H9 (cell line): ENCODE measurements at regions not wholly inside any gene's neighbourhood (a gene's known extent, or its start where the extent isn't known, plus 50 kb on each side); places are given as distances from the start of the nearest gene placed in this dataset.

ENCODE experiments used
- DNase-seq: peaks from one replicate; pipeline ENCODE4 v3.0.0-alpha.2; 2017
- H2AFZ ChIP-seq: one replicate; pipeline ENCODE4 v1.6.1; 2013; ENCODE audit warnings: mild to moderate bottlenecking, low read length, control low read depth, moderate library complexity
- H2AK5ac ChIP-seq: 2 replicates; pipeline ENCODE4 v1.6.1; 2013; ENCODE audit warnings: low read length, control low read depth, mixed read lengths; ENCODE audit not compliant: insufficient read length
- H2BK120ac ChIP-seq: one replicate; pipeline ENCODE4 v1.6.1; 2013; ENCODE audit warnings: low read depth, mild to moderate bottlenecking, low read length, control low read depth, inconsistent platforms; ENCODE audit not compliant: poor library complexity, severe bottlenecking
- H2BK12ac ChIP-seq: 2 replicates; pipeline ENCODE4 v1.6.1; 2013; ENCODE audit warnings: low read length, control low read depth, mixed read lengths, low read depth; ENCODE audit not compliant: insufficient read length
- H2BK15ac ChIP-seq: 2 replicates; pipeline ENCODE4 v1.6.1; 2013; ENCODE audit warnings: low read depth, low read length, control low read depth
- H2BK20ac ChIP-seq: one replicate; pipeline ENCODE4 v1.6.1; 2013; ENCODE audit warnings: low read depth, mild to moderate bottlenecking, low read length, control low read depth, inconsistent platforms; ENCODE audit not compliant: poor library complexity, severe bottlenecking
- H2BK5ac ChIP-seq: 2 replicates; pipeline ENCODE4 v1.6.1; 2013; ENCODE audit warnings: low read length, control low read depth, mixed read lengths; ENCODE audit not compliant: insufficient read length
- H3K14ac ChIP-seq: 2 replicates; pipeline ENCODE4 v1.6.1; 2013; ENCODE audit warnings: low read length, control low read depth; ENCODE audit not compliant: insufficient read depth
- H3K18ac ChIP-seq: 2 replicates; pipeline ENCODE4 v1.6.1; 2013; ENCODE audit warnings: low read depth, mild to moderate bottlenecking, mixed read lengths, low read length, control low read depth; ENCODE audit not compliant: insufficient read length
- H3K23ac ChIP-seq: 2 replicates; pipeline ENCODE4 v1.6.1; 2013; ENCODE audit warnings: low read length, control low read depth, mixed read lengths, low read depth; ENCODE audit not compliant: insufficient read length
- H3K23me2 ChIP-seq: 2 replicates; pipeline ENCODE4 v1.6.1; 2013; ENCODE audit warnings: low read depth, mild to moderate bottlenecking, mixed read lengths, low read length, control low read depth; ENCODE audit not compliant: insufficient read length, poor library complexity, severe bottlenecking
- H3K27ac ChIP-seq: 2 replicates; pipeline ENCODE4 v1.5.1; 2013; ENCODE audit warnings: low read length, control low read depth, mixed read lengths, low read depth; ENCODE audit not compliant: insufficient read length
- H3K27me3 ChIP-seq: 2 replicates; pipeline ENCODE4 v1.6.1; 2013; ENCODE audit warnings: low read length, control low read depth, inconsistent platforms; ENCODE audit not compliant: insufficient read depth
- H3K4ac ChIP-seq: 2 replicates; pipeline ENCODE4 v1.6.1; 2013; ENCODE audit warnings: low read depth, mild to moderate bottlenecking, control low read depth, inconsistent platforms, low read length, moderate library complexity
- H3K4me1 ChIP-seq: 2 replicates; pipeline ENCODE4 v1.6.1; 2013; ENCODE audit warnings: low read length, control low read depth, inconsistent platforms; ENCODE audit not compliant: insufficient read depth
- H3K4me2 ChIP-seq: 2 replicates; pipeline ENCODE4 v1.6.1; 2013; ENCODE audit warnings: low read length, control low read depth, mixed read lengths; ENCODE audit not compliant: insufficient read length, insufficient read depth
- H3K56ac ChIP-seq: 2 replicates; pipeline ENCODE4 v1.6.1; 2013; ENCODE audit warnings: low read depth, mild to moderate bottlenecking, mixed read lengths, low read length, control low read depth; ENCODE audit not compliant: insufficient read length
- H3K79me1 ChIP-seq: 2 replicates; pipeline ENCODE4 v1.6.1; 2013; ENCODE audit warnings: low read depth, mild to moderate bottlenecking, moderate library complexity, low read length, control low read depth, inconsistent platforms; ENCODE audit not compliant: insufficient read depth, poor library complexity, severe bottlenecking
- H3K79me2 ChIP-seq: 2 replicates; pipeline ENCODE4 v1.6.1; 2013; ENCODE audit warnings: low read length, control low read depth, inconsistent platforms; ENCODE audit not compliant: insufficient read depth
- H3K9ac ChIP-seq: 2 replicates; pipeline ENCODE4 v1.6.1; 2013; ENCODE audit warnings: low read length, control low read depth, mixed read lengths; ENCODE audit not compliant: insufficient read length; ENCODE audit errors: extremely low read depth
- H3K9me3 ChIP-seq: one replicate; pipeline ENCODE4 v1.6.1; 2013; ENCODE audit warnings: low read depth, low read length, inconsistent platforms; ENCODE audit not compliant: control insufficient read depth
- H3T11ph ChIP-seq: one replicate; pipeline ENCODE4 v1.6.1; 2013; ENCODE audit warnings: mild to moderate bottlenecking, low read length, control low read depth, inconsistent platforms
- H4K20me1 ChIP-seq: one replicate; pipeline ENCODE4 v1.6.1; 2013; ENCODE audit not compliant: control insufficient read depth, insufficient read length, insufficient read depth
- H4K5ac ChIP-seq: 2 replicates; pipeline ENCODE4 v1.6.1; 2013; ENCODE audit warnings: low read depth, mild to moderate bottlenecking, mixed read lengths, low read length, control low read depth; ENCODE audit not compliant: insufficient read length
- H4K8ac ChIP-seq: replicated peaks from 2 replicates; pipeline ENCODE4 v1.6.1; 2013; ENCODE audit warnings: low read length, control low read depth, mixed read lengths, low read depth; ENCODE audit not compliant: insufficient read length
- H4K91ac ChIP-seq: 2 replicates; pipeline ENCODE4 v1.6.1; 2013; ENCODE audit warnings: low read depth, mild to moderate bottlenecking, moderate library complexity, mixed read lengths, low read length, control low read depth; ENCODE audit not compliant: insufficient read length
- H3K27ac Mint-ChIP-seq, 3 experiments: 2 replicates in 2 of 3; 3 replicates in 1 of 3; pipeline ENCODE4 v1.8.0; 2020 to 2021; ENCODE audit warnings: mixed read lengths in 3 of 3, mild to moderate bottlenecking in 1 of 3, moderate library complexity in 1 of 3
- H3K27me3 Mint-ChIP-seq: 2 replicates; pipeline ENCODE4 v1.8.0; 2021; ENCODE audit warnings: low read depth, mild to moderate bottlenecking, moderate library complexity, mixed read lengths
- H3K36me3 Mint-ChIP-seq, 3 experiments: 2 replicates in 2 of 3; 3 replicates in 1 of 3; pipeline ENCODE4 v1.8.0; 2020 to 2021; ENCODE audit warnings: low read depth in 3 of 3, mixed read lengths in 3 of 3; ENCODE audit not compliant: insufficient read depth in 1 of 3
- H3K4me1 Mint-ChIP-seq, 2 experiments: 2 replicates each; pipeline ENCODE4 v1.8.0; 2020; ENCODE audit warnings: mixed read lengths in 2 of 2
- H3K4me3 Mint-ChIP-seq, 2 experiments: 2 replicates in 1 of 2; 3 replicates in 1 of 2; pipeline ENCODE4 v1.8.0; 2020 to 2021; ENCODE audit warnings: mild to moderate bottlenecking in 2 of 2, mixed read lengths in 2 of 2, moderate library complexity in 1 of 2
- H3K9me3 Mint-ChIP-seq, 2 experiments: 2 replicates in 1 of 2; 3 replicates in 1 of 2; pipeline ENCODE4 v1.8.0; 2020; ENCODE audit warnings: mild to moderate bottlenecking in 2 of 2, mixed read lengths in 2 of 2, moderate library complexity in 1 of 2
- WGBS: extraction: QIAGEN DNeasy Blood & Tissue Kit; methylation state at CpG from one replicate; pipeline ENCODE4 v1.1.7; 2013; ENCODE audit warnings: missing lambda C conversion rate, low lambda C conversion rate, mixed read lengths; ENCODE audit not compliant: insufficient read length; ENCODE audit errors: extremely low coverage; 5-methylcytosine and 5-hydroxymethylcytosine counted together
- TF ChIP-seq, protein P1 (sequence below): fragments of 200-600 bp; sonication (generic); conservative IDR thresholded peaks from 3 replicates; pipeline ENCODE4 v1.8.0; 2021; ENCODE audit warnings: antibody characterized with exemption, mild to moderate bottlenecking

- Histone ChIP-seq H2BK120ac (no peak overlapping the region), H2AFZ (no peak overlapping the region), H3K4me1 (no peaks in the 10 kb centered on the region), H3K27ac (no peak overlapping the region), H3K14ac (no peak overlapping the region), H3K56ac (no peak overlapping the region), H3K9ac (no peak overlapping the region), H3K23me2 (no peaks in the 10 kb centered on the region), H2AK5ac (no peak overlapping the region), H2BK12ac (no peak overlapping the region), H3K18ac (no peak overlapping the region), H3K4ac (no peak overlapping the region), H3K23ac (no peak overlapping the region), H3K79me1 (no peaks in the 10 kb centered on the region), H3K79me2 (no peaks in the 10 kb centered on the region), H4K8ac (no peak overlapping the region), H3K9me3 (peaks cover 11% of the 10 kb centered on the region), H3K27me3 (no peaks in the 10 kb centered on the region), H4K5ac (no peak overlapping the region), H4K20me1 (no peaks in the 10 kb centered on the region), H4K91ac (no peak overlapping the region), H2BK20ac (no peak overlapping the region), H3T11ph (no peak overlapping the region), H2BK15ac (no peak overlapping the region), H3K4me2 (no peak overlapping the region), H2BK5ac (no peak overlapping the region)
- Mint-ChIP-seq H3K4me3 (no peak overlapping the region), H3K4me1 (peaks cover 5 to 6% of the 10 kb centered on the region in 2 experiments), H3K27ac (no peak overlapping the region), H3K27me3 (peaks cover 23% of the 10 kb centered on the region), H3K9me3 (peaks cover 15 to 25% of the 10 kb centered on the region in 2 experiments), H3K36me3 (peaks cover 4 to 13% (median 12%) of the 10 kb centered on the region in 3 experiments)
- DNase-seq = peak; percentile 85
- no CpG with 5 or more reads among the region's 16 CpGs for WGBS
- TF ChIP-seq, protein P1, sequence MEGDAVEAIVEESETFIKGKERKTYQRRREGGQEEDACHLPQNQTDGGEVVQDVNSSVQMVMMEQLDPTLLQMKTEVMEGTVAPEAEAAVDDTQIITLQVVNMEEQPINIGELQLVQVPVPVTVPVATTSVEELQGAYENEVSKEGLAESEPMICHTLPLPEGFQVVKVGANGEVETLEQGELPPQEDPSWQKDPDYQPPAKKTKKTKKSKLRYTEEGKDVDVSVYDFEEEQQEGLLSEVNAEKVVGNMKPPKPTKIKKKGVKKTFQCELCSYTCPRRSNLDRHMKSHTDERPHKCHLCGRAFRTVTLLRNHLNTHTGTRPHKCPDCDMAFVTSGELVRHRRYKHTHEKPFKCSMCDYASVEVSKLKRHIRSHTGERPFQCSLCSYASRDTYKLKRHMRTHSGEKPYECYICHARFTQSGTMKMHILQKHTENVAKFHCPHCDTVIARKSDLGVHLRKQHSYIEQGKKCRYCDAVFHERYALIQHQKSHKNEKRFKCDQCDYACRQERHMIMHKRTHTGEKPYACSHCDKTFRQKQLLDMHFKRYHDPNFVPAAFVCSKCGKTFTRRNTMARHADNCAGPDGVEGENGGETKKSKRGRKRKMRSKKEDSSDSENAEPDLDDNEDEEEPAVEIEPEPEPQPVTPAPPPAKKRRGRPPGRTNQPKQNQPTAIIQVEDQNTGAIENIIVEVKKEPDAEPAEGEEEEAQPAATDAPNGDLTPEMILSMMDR = peak; percentile 73
Measured at GRCh38 chr6:912871-913835, 220.2 kb upstream of the EXOC2 start.
